K562 (cell line): ENCODE measurements at regions not wholly inside any gene's neighbourhood (a gene's known extent, or its start where the extent isn't known, plus 50 kb on each side); places are given as distances from the start of the nearest gene placed in this dataset.

ENCODE experiments used
- ATAC-seq: fragments of 200-7000 bp; cut with Tn5 transposase; 3 replicates; pipeline ENCODE4 v1.9.1; 2020; ENCODE audit warnings: moderate library complexity
- BruUV-seq: library from RNA; stranded (reverse); fragments of 400-500 nt; replicated peaks from 2 replicates; lab custom pipeline; 2021; lab: Mats Ljungman, UMichigan
- CTCF ChIA-PET: fragments of 300-600 bp; formaldehyde crosslinking; extraction: SDS; loops from one replicate; lab custom pipeline; 2021; ENCODE audit warnings: low intra/inter-chr PET ratio; lab: Yijun Ruan, JAX
- POLR2A ChIA-PET: fragments of 300-600, 350-650 bp; sonication (Branson Sonifier 250); formaldehyde crosslinking; extraction: SDS; loops from one replicate; lab custom pipeline; 2021; ENCODE audit warnings: antibody characterized with exemption, inconsistent platforms; lab: Yijun Ruan, JAX
- DNase-seq, 4 experiments: peaks; one replicate each; pipeline versions ENCODE4 v3.0.0 to v3.0.0-alpha.2; 2011 to 2018; ENCODE audit warnings: low spot score in 3 of 4, mixed read lengths in 3 of 4; ENCODE audit errors: extremely low read depth in 1 of 4
- FAIRE-seq: peaks from 2 replicates; lab custom pipeline; 2011; peaks lifted over from hg19 to GRCh38; lab: Jason Lieb, UNC
- H2AFZ ChIP-seq: 2 replicates; pipeline ENCODE4 v1.6.0; 2011; ENCODE audit warnings: low read depth, low read length, control low read depth, inconsistent platforms
- H3K27ac ChIP-seq: fragments of 200-600 bp; 3 replicates; pipeline ENCODE4 v1.8.0; 2011; ENCODE audit warnings: low read depth, mild to moderate bottlenecking, control low read depth, inconsistent platforms, low read length, moderate library complexity, mixed read lengths; ENCODE audit errors: extremely low read depth
- H3K27me3 ChIP-seq, 2 experiments: fragments of 300-600 bp in 1 of 2; 2 replicates in 1 of 2; 3 replicates in 1 of 2; pipeline versions ENCODE4 v1.6.0 to v1.8.0; 2011; ENCODE audit warnings: inconsistent platforms in 2 of 2, low read length in 2 of 2, mild to moderate bottlenecking in 1 of 2, mixed read lengths in 1 of 2, moderate library complexity in 1 of 2; ENCODE audit not compliant: control insufficient read depth in 2 of 2, insufficient read depth in 2 of 2
- H3K36me3 ChIP-seq: fragments of 300-600 bp; 3 replicates; pipeline ENCODE4 v1.8.0; 2011; ENCODE audit warnings: mild to moderate bottlenecking, low read length, inconsistent platforms; ENCODE audit not compliant: control insufficient read depth, insufficient read depth
- H3K4me1 ChIP-seq, 2 experiments: fragments of 200-600 bp in 1 of 2; replicated peaks in 1 of 2; 2 replicates in 1 of 2; 3 replicates in 1 of 2; pipeline versions ENCODE4 v1.5.1 to v1.8.0; 2011; ENCODE audit warnings: inconsistent platforms in 2 of 2, low read length in 2 of 2, mild to moderate bottlenecking in 1 of 2, mixed read lengths in 1 of 2, moderate library complexity in 1 of 2; ENCODE audit not compliant: control insufficient read depth in 2 of 2, insufficient read depth in 2 of 2
- H3K4me2 ChIP-seq: 2 replicates; pipeline ENCODE4 v1.6.1; 2011; ENCODE audit warnings: low read length, control low read depth, inconsistent platforms, mixed read lengths; ENCODE audit not compliant: insufficient read depth
- H3K4me3 ChIP-seq: fragments of 200-600 bp; sonication (generic), shearing (Covaris generic); 2 replicates; pipeline ENCODE4 v1.5.1; 2016; ENCODE audit warnings: control low read depth, inconsistent platforms
- H3K79me2 ChIP-seq: fragments of 200-600 bp; 3 replicates; pipeline ENCODE4 v1.8.0; 2011; ENCODE audit warnings: low read length, inconsistent platforms; ENCODE audit not compliant: control insufficient read depth, insufficient read depth
- H3K9ac ChIP-seq, 2 experiments: 2 replicates each; pipeline versions ENCODE4 v1.6.0 to v1.6.1; 2011; ENCODE audit warnings: low read depth in 2 of 2, low read length in 2 of 2, control low read depth in 1 of 2, inconsistent platforms in 1 of 2, mild to moderate bottlenecking in 1 of 2, mixed read lengths in 1 of 2; ENCODE audit not compliant: insufficient read depth in 1 of 2
- H3K9me1 ChIP-seq: one replicate; pipeline ENCODE4 v1.6.0; 2011; ENCODE audit warnings: inconsistent platforms, mild to moderate bottlenecking, low read length, moderate library complexity; ENCODE audit not compliant: control insufficient read depth, insufficient read depth
- H3K9me3 ChIP-seq: replicated peaks from 2 replicates; pipeline ENCODE4 v1.5.1; 2011; ENCODE audit warnings: low read depth, low read length, inconsistent platforms; ENCODE audit not compliant: control insufficient read depth, insufficient read depth
- H4K20me1 ChIP-seq: replicated peaks from 2 replicates; pipeline ENCODE4 v1.6.1; 2011; ENCODE audit warnings: low read length, inconsistent platforms, mixed read lengths; ENCODE audit not compliant: control insufficient read depth, insufficient read depth
- E2F3 ChIP-seq: fragments of 250-450 bp; sonication (Bioruptor Pico); IDR thresholded peaks from 2 replicates; pipeline ENCODE4 v1.4.0; 2020; ENCODE audit warnings: mild to moderate bottlenecking
- FOXJ3 ChIP-seq: sonication (generic); formaldehyde crosslinking; IDR thresholded peaks from 2 replicates; pipeline ENCODE4 v1.4.0; 2020; ENCODE audit warnings: mild to moderate bottlenecking, missing genetic modification reagents
- GATAD2B ChIP-seq: fragments of 450-650 bp; IDR thresholded peaks from 2 replicates; pipeline ENCODE4 v1.6.1; 2017; ENCODE audit warnings: mild to moderate bottlenecking, borderline replicate concordance
- GTF2B ChIP-seq: IDR thresholded peaks from 2 replicates; pipeline ENCODE4 v1.6.1; 2011; ENCODE audit not compliant: insufficient read length; ENCODE audit errors: extremely low read depth
- GTF2F1 ChIP-seq: IDR thresholded peaks from 2 replicates; pipeline ENCODE4 v1.6.1; 2011; ENCODE audit warnings: low read depth, low read length, improper control_type of control experiment
- MAZ ChIP-seq, 2 experiments: fragments of 450-650 bp in 1 of 2; sonication (generic) in 1 of 2; formaldehyde crosslinking; IDR thresholded peaks in 1 of 2; conservative IDR thresholded peaks in 1 of 2; 2 replicates each; pipeline versions ENCODE4 v1.4.0 to v1.5.0; 2020; ENCODE audit warnings: mild to moderate bottlenecking in 1 of 2, missing genetic modification reagents in 1 of 2
- MED1 ChIP-seq: sonication (generic); formaldehyde crosslinking; IDR thresholded peaks from 2 replicates; pipeline ENCODE4 v1.8.1; 2023; ENCODE audit warnings: missing genetic modification reagents, borderline replicate concordance
- NRF1 ChIP-seq, 2 experiments: fragments of 450-650 bp; IDR thresholded peaks in 1 of 2; conservative IDR thresholded peaks in 1 of 2; 2 replicates each; pipeline ENCODE4 v1.6.1; 2014; ENCODE audit warnings: mild to moderate bottlenecking in 2 of 2
- PML ChIP-seq: IDR thresholded peaks from 2 replicates; pipeline ENCODE4 v1.6.1; 2012; ENCODE audit warnings: low read length, inconsistent platforms
- PPARD ChIP-seq: fragments of 250-450 bp; sonication (Bioruptor Pico); IDR thresholded peaks from 2 replicates; pipeline ENCODE4 v1.8.0; 2022; ENCODE audit warnings: inconsistent platforms, mild to moderate bottlenecking, moderate library complexity
- TAF1 ChIP-seq: IDR thresholded peaks from 2 replicates; pipeline ENCODE4 v1.6.1; 2011; ENCODE audit warnings: mild to moderate bottlenecking, low read length, moderate library complexity; ENCODE audit not compliant: insufficient read depth, control insufficient read depth, severe bottlenecking; ENCODE audit errors: extremely low read depth
- ZFX ChIP-seq: sonication (generic); formaldehyde crosslinking; IDR thresholded peaks from 2 replicates; pipeline ENCODE4 v1.8.0; 2022; ENCODE audit warnings: mild to moderate bottlenecking, missing genetic modification reagents, moderate library complexity
- ZNF217 ChIP-seq: sonication (generic); formaldehyde crosslinking; IDR thresholded peaks from 2 replicates; pipeline ENCODE4 v1.8.0; 2022; ENCODE audit warnings: mild to moderate bottlenecking, missing genetic modification reagents
- ZNF23 ChIP-seq: fragments of 250-450 bp; sonication (Bioruptor Pico); IDR thresholded peaks from 2 replicates; pipeline ENCODE4 v1.4.0; 2020; ENCODE audit warnings: mild to moderate bottlenecking
- ZNF408 ChIP-seq: fragments of 250-450 bp; sonication (Bioruptor Pico); IDR thresholded peaks from 2 replicates; pipeline ENCODE4 v1.4.0; 2020; ENCODE audit warnings: low read depth, mild to moderate bottlenecking, moderate library complexity
- WGBS: fragments of 100-300 bp; shearing (Covaris generic); methylation state at CpG from one replicate; pipeline ENCODE4 v1.1.6; 2016; ENCODE audit warnings: low coverage, mixed read lengths; ENCODE audit not compliant: insufficient coverage; ENCODE audit errors: missing lambda C conversion rate; 5-methylcytosine and 5-hydroxymethylcytosine counted together
- in situ Hi-C: fragments of 300-500 bp; cut with MboI; formaldehyde crosslinking; loops from 4 replicates; pipeline ENCODE4 v1.15.0; 2018; ENCODE audit warnings: inconsistent platforms, mixed read lengths
- intact Hi-C: fragments of 100-400 bp; cut with micrococcal nuclease; formaldehyde crosslinking; loops from 2 replicates; pipeline ENCODE4 v1.14.2; 2022

- FAIRE-seq, result no peak
- no peak for DNase-seq
- no peak overlapping the region for H3K27ac ChIP-seq
- H3K9me3 ChIP-seq, result no peaks in the 10 kb centered on the region
- 0% methylated on average over 1 of the region's 1 CpG for WGBS
- TF ChIP-seq E2F3 (CRISPR knock-in tag) (no peak), NRF1 (conservative IDR thresholded peaks at IDR 0.05 in 1 of 2, IDR thresholded peaks at IDR 0.05 in 1 of 2) (no peak), ZNF408 (CRISPR knock-in tag) (no peak), FOXJ3 (CRISPR knock-in tag) (no peak)
- no peak overlapping the region for H3K9ac ChIP-seq
- no peak for ATAC-seq
- no peaks in the 10 kb centered on the region for H3K27me3 ChIP-seq
- BruUV-seq, result no TSS peak
- H3K36me3 ChIP-seq, result no peaks in the 10 kb centered on the region
- H2AFZ ChIP-seq, result no peak overlapping the region
- intact Hi-C loops (no loop called here), in situ Hi-C loops (no loop called here)
- H3K79me2 ChIP-seq, result no peaks in the 10 kb centered on the region
- H3K4me1 ChIP-seq, result no peaks in the 10 kb centered on the region
- CTCF ChIA-PET, result no interaction called here
- H3K4me3 ChIP-seq, result no peak overlapping the region
- H4K20me1 ChIP-seq, result no peaks in the 10 kb centered on the region
- POLR2A ChIA-PET, result no interaction called here
- H3K4me2 ChIP-seq, result no peak overlapping the region
- no peaks in the 10 kb centered on the region for H3K9me1 ChIP-seq
These were observed 660.5 kb upstream of the SPANXN1 start for GRCh38 chrX:144586756-144587155.

GRCh38 chrX:144592036-144592435 lies 655.3 kb upstream of the SPANXN1 start:
- H3K9ac ChIP-seq, result no peak overlapping the region
- H3K4me2 ChIP-seq, result no peak overlapping the region
- ATAC-seq (no peak), FAIRE-seq (no peak), DNase-seq (no peak)
- no peaks in the 10 kb centered on the region for H3K4me1 ChIP-seq
- intact Hi-C loops, result no loop called here
- H3K27ac ChIP-seq, result no peak overlapping the region
- no TSS peak for BruUV-seq
- H4K20me1 ChIP-seq, result no peaks in the 10 kb centered on the region
- no peak overlapping the region for H2AFZ ChIP-seq
- H3K79me2 ChIP-seq, result no peaks in the 10 kb centered on the region
- H3K9me1 ChIP-seq, result no peaks in the 10 kb centered on the region
- POLR2A ChIA-PET, result no interaction called here
- no peak for TF ChIP-seq ZNF23 (CRISPR knock-in tag)
- TF ChIP-seq PML, result no peak
- TF ChIP-seq ZFX (CRISPR knock-in tag), result no peak
- TF ChIP-seq GATAD2B, result no peak
- TF ChIP-seq ZNF217 (CRISPR knock-in tag), result no peak
- no peak for TF ChIP-seq MED1 (CRISPR knock-in tag)
- no peak for TF ChIP-seq GTF2F1
- no peak for TF ChIP-seq MAZ (CRISPR knock-in tag; conservative IDR thresholded peaks at IDR 0.05 in 1 of 2, IDR thresholded peaks at IDR 0.05 in 1 of 2)
- no peak for TF ChIP-seq TAF1
- no peak for TF ChIP-seq PPARD (CRISPR knock-in tag)
- no peak for TF ChIP-seq GTF2B
- TF ChIP-seq, all 486 proteins: peak for 0
- Histone ChIP-seq H3K9me3 (no peaks in the 10 kb centered on the region), H3K27me3 (no peaks in the 10 kb centered on the region), H3K36me3 (no peaks in the 10 kb centered on the region), H3K4me3 (no peak overlapping the region)
- WGBS, result 0% methylated on average over 2 of the region's 2 CpGs
- in situ Hi-C loops, result no loop called here
- CTCF ChIA-PET, result no interaction called here
